NCI-H345 (cell line): ENCODE measurements at regions not wholly inside any gene's neighbourhood (a gene's known extent, or its start where the extent isn't known, plus 50 kb on each side); places are given as distances from the start of the nearest gene placed in this dataset.

Experiments
- DNase-seq: peaks from one replicate; lab custom pipeline; 2025; lab: John Stamatoyannopoulos, UW

- no peak for DNase-seq
These were observed 325.6 kb downstream of the TTLL7 start for GRCh38 chr1:83673312-83673711.

DNA sequence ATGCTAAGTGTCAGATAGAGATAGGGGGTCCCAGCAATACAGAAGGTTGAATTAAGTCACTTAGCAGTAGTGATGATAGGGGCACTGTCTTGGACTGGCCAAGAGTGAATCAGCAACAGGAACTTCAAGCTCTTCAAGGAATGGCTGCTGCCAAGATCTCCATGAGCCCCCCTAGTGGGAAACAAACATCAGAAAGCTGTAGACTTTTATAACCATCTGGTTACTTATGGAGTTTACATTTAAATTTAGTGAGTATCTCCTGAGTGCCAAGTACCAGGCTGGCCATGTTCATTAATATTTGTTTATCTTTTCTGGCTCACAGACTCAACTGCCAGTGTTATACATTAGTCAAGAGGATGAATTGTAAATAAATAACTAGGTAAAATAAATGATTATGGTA lies 327.3 kb downstream of the TTLL7 start:
- no peak for DNase-seq

- no peak for DNase-seq
These were observed 327.9 kb downstream of the TTLL7 start for GRCh38 chr1:83670909-83671565.

DNA sequence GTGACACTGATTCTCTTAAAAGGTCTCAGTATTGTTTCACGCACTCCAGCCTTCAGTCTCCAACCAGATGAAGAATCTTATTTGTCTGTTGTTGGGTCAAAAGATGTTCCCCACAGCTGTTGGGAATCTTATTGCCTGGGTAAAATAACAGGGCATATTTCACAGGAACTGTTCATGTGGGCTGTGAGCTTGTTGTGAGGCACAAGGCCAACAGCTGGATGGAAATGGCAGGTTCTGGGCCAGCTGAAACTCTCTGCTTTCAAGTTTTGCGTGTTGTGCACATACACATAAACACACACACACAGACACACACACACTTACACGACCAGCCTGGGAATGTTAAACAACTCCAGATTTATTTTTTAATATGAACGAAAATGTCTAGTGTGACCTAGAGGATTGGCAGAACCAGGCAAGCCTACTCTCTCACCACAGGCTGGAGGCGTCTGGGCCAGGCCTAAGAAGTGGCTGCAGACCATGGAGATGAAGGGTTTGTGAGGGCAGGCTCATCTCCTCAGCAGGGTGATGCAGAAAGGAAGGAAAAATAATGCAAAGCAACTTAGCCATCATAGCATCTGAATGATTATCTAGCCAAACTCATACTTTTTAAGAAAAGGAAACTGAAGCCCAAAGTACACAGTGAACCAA lies 357.0 kb downstream of the TTLL7 start:
- no peak for DNase-seq

DNA sequence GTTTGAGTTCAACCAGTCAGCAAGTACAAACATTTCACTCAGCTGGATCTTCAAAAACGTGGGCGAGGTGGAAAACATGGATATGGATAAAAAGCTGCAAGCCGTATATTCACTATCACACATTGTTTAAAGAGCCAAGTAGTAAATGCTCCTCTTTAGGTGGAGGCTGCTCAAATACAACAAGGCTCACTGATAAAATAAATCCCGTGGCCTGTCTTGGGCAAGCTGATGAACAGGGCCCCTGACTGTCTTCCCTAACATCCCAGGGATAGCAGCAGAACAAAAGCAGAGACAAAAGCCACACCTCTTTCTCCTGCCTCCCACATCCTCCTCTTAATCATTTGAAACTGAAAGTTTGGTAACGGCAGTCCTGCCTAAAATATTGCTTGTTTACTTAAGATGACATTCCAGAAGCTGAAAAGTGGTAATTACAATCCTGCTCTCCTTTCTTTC lies 357.7 kb downstream of the TTLL7 start:
- no peak for DNase-seq

DNA sequence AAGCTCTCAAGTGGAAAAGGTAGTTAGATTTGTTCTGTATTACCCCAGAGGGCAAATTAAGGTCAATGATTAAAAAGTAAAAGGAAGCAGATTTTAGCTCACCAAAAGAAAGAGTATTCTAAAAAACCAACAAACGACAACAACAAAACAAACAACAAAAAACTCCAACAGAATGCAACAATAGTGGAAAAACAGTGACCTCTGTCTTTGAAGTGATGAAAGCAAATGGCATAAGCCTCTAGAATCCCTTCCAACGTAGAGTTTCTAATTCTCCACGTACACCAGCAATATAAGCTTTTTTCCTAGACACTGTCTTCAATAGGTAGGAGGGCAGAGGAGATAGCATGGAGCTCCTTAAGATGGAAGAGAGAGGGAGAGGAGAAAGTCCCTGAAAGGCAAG lies 359.1 kb downstream of the TTLL7 start:
- no peak for DNase-seq

- no peak for DNase-seq
These were observed 361.3 kb downstream of the TTLL7 start for GRCh38 chr1:83637586-83637985.

DNA sequence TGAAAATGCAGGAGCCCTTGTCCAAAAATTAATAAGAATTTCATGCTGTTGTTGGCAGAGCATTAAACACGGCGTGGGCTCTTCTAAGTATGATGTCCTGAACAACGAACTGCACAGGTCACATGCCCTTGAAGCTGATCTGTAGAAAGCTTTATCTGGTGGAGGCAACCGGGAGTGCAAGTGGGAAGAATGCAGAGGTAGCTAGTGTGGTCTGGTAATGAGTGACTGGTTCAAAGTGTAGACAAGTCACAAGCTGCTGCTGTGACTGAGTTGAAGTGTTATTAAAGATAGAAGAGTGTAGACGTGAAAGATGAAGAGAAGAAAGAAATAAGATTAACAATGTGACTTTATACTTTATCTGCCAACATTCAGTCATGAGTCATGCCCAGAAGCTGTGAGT lies 361.9 kb downstream of the TTLL7 start:
- DNase-seq: no peak

GRCh38 chr1:83632906-83633305 lies 366.0 kb downstream of the TTLL7 start:
- DNase-seq: no peak

DNA sequence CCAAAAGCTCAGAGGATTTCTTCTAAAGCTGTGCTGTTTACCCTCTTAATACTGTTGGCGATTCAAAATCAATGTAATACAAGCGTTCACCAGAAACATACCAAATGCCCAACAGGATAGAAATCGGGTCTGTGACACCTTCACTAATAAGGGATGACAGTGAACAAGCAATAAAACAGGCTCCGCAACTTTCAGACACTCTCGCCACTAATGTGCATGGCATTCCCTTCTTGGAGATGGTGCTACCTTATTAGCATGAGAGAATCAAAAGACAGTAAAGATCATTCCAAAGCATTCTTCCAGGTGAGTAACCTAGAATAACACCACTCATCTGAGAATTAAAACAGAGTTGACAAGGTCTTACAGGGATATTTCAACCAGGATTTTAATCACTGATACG lies 367.1 kb downstream of the TTLL7 start:
- DNase-seq: no peak

DNA sequence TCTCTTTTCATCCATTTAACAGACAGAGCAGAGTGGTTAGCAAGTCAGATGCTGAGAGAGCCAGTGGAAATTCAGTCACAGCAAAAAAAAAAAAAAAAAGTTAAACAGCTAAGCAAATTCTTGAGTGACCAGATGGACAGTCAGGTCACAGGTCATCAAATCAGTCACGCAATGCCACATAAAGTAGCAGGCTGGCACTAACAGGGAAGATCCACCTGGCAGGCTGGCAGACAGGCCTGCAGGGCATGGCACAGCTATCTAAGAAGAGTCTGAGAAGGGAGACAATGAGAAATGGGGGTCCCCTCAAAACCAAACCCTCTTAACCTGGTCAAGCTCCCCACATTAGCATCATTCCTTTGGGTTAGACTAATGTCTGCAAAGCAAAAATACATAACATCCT lies 371.9 kb downstream of the TTLL7 start:
- no peak for DNase-seq

- DNase-seq: peak; percentile 25
These were observed 372.3 kb downstream of the TTLL7 start for GRCh38 chr1:83626603-83627002.

DNA sequence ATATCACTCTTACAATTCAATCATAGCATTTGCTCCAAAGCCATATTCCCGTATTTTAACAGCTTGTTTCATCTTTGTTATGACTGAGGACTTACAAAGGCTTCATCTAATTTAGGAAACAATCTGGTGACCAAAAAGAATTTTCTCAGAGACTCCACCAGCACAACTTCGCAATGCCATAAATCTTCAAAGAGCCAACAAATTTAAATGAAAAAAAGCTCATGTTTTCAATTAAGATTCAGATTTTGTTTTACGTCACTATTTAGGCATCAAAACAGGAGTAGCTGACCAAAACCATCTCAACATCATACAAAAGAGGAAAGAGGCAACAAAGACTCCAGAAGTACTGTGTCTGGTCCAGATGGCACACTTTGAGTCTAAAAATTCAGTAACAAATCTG lies 373.3 kb downstream of the TTLL7 start:
- DNase-seq: no peak

DNA sequence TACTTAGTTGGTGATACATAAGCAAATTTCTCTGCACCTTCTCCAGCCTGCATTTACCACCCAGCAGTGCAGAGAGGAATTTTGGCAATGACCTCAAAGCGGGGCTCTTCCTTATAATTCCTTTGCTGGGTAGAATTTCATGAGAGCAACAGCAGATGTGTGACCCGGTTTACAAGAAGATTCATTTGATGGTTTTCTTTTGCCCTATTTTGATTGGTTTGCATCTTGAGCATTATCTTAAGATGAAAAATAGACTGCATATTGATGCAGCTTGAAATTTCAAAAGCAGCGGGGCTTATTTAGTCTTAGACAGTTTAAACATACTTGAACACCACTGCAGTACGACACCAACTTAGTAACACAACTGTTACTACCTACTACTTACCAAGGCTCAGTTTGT lies 378.9 kb downstream of the TTLL7 start:
- DNase-seq: no peak

DNA sequence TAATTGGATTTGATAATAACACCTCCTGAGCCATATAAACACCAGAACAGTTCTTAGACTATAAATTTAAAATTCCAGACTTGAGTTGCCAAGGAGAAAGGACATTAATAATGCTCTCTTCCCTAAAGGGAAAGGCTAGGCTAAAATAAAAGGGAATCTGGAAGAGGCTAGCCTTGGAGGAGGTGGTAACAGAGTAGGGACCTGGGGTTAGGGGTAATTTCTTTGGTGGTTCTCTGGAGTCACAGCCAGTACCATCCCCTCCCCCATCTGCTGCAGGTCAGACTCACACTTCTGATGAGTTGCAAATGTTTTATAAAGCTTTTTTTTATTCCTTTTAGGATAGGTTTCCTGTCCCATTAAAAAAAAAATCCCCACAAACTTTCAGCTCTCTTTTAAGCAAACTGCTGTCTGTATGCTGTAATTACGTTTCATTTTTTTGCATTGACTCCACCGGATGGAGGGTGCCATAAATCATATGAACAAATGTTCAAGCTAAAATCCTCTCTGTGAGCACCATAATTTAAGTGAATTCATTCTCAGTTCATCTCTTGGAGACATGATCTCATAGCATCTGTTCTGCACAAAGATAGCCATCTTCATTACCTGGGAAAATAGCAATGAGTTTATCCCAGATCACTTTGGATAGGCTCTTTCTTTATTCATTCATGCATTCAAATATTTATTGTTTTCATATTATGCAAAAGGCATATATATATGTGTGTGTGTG lies 379.6 kb downstream of the TTLL7 start:
- no peak for DNase-seq

DNA sequence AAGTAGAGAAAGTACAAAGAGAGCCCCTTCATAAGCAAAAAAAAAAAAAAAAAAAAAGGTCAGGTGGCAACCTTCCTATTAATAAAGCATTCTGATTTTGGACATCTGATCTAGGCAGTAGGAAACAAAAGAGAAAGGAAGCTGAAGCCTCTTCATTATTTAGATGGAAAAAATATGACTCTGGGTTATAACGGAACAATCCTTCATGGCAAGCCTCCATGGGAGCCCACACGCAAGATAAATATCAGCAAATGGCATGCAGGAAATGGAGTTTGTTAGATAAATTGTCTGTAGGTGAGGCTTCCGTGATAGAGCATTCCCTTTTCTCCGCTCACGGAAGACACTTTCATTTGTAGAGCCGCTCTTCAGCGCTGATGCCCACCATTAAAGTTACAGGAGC lies 381.0 kb downstream of the TTLL7 start:
- no peak for DNase-seq

DNA sequence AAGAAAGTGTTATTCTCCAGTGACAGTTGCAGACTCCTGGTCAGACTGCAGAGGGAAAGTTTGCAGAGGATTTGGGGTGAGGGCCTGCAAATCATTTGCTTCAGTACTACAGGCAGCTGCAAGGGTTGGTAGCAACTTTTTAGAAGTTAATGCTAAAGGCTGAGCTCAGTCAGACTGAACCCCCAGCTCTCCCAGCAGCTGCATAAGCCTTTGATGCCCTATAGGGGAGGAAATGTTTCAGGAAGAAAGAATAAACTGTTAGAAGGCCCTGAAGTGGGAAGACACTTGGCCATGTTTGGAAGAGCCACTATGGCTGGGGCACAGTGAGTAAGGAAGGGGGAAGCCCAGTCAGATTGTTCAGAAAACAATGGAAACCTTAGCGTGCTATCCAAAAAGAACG lies 383.6 kb downstream of the TTLL7 start:
- no peak for DNase-seq

DNA sequence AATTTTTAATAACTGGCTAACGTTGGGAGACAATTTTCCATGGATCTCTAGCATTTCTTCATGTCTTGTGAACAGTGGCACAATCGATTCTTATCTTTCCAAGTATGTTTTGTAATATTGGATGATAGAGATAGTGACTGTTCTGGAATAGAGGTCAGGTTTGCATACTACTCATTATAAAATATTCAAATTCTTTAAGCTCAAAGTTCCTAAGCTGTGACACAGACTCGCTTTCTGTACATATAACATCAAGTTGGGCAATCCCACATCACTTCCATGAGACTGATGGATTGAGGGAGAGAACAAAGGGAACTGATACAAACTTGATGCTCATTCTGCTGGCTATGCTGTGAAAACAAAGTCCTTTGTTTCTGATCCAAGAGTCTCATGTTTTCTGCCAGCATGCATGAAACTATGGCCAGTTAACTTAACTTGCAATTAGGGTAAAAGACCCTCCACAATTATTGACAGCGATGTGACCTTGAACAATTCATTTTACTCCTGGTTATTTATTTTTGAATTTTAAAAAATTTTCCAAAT lies 392.4 kb downstream of the TTLL7 start:
- no peak for DNase-seq

DNA sequence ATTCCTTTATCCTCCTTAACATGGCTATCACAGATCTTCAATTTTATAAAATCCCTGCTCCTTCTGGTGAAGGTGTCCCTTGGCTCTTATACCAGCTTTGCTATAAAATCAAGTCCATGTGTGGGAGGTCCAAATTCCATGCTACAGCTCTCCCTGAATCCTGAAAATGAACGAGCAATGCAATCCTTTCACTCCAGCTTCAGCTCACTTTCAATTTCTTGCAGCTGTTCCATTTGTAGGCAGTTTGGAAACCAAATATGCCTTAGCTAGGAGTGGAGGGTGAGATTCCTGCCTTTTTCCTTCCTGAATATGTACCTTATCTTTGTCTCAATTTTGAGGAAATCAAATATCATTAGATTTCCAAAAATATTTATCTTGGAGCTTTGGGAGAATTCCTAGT lies 402.6 kb downstream of the TTLL7 start:
- DNase-seq: no peak

DNA sequence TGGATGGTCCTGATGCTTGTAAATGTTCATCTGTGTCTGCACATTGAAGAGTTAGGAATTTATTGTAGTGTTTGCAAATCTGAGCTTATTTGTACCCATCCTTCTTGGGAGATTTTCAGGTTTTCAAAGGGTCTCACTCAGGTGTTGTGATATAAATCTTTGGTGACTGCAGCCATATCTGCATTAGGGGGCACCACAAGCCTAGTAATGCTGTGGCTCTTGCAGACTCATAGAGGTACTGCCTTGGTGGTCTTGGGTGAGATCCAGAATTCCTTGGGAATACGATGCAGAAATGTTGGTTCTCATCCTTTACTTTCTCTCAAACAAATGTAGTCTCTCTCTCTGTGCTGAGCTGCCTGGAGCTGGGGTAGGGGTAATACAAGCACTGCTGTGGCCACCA lies 405.9 kb downstream of the TTLL7 start:
- no peak for DNase-seq

- DNase-seq: no peak
These were observed 410.8 kb downstream of the TTLL7 start for GRCh38 chr1:83588140-83588539.

DNA sequence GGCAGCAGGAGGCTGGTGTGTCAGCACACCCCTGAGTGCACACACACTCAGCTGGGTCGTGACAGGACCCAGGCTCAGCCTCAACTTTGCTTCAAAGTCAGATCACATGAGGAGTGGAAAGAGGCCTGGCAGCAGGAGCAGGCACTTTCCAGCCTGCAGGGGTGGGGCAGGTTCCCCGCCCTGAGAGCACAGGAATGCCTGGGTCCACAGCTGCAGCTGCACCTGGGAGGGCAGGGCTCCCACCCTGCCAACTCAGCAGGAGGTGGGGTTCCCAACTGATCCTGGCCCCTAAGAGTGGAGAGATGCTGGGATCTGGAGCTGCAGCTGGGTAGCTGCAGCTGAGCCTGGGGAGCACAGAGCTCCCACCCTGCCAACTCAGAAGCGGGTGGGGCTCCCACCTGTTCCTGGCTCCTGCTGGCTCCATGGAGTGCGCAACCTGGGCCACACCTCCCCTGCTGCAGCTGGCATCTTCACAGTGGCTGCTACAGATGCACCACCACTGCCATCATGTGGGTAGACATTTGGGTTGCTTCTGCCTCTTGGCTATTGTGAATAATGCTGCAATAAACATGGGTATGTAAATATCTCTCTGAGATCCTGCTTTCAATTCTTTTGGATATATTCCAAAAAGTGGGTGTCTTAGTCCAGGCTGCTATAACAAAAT lies 415.4 kb downstream of the TTLL7 start:
- peak; percentile 10 for DNase-seq

GRCh38 chr1:83581747-83582146 lies 417.2 kb downstream of the TTLL7 start:
- no peak for DNase-seq
